Upper lobe of left lung (tissue), 6 donors: ENCODE measurements at regions not wholly inside any gene's neighbourhood (a gene's known extent, or its start where the extent isn't known, plus 50 kb on each side); places are given as distances from the start of the nearest gene placed in this dataset.

Experiments
- ATAC-seq, 2 donors: fragments of 200-7000 bp; cut with Tn5 transposase; one replicate each; pipeline ENCODE4 v1.9.1; 2022; ENCODE audit warnings: mild to moderate bottlenecking in 2 of 2, moderate library complexity in 2 of 2; ENCODE audit not compliant: low FRiP score in 2 of 2
- DNase-seq, 2 donors: peaks; one replicate each; pipeline ENCODE4 v3.0.0-alpha.2; 2019 to 2020
- H3K27ac ChIP-seq, 4 donors: fragments of 200-600 bp; sonication (generic); one replicate each; pipeline ENCODE4 v1.5.1; 2016 to 2019
- H3K27me3 ChIP-seq, 4 donors: fragments of 200-600 bp; sonication (generic); one replicate each; pipeline ENCODE4 v1.5.1; 2017 to 2019
- H3K36me3 ChIP-seq, 4 donors: fragments of 200-600 bp; sonication (generic); one replicate each; pipeline ENCODE4 v1.5.1; 2016 to 2019
- H3K4me1 ChIP-seq, 4 donors: fragments of 200-600 bp; sonication (generic); one replicate each; pipeline ENCODE4 v1.5.1; 2018 to 2019
- H3K4me3 ChIP-seq, 4 donors: fragments of 200-600 bp; sonication (generic); one replicate each; pipeline ENCODE4 v1.5.1; 2017 to 2019; ENCODE audit warnings: mild to moderate bottlenecking in 2 of 4, moderate library complexity in 1 of 4
- H3K9me3 ChIP-seq, 4 donors: fragments of 200-600 bp; sonication (generic); one replicate each; pipeline ENCODE4 v1.5.1; 2018 to 2019
- CTCF ChIP-seq, 6 experiments: fragments of 450-650 bp in 4 of 6; fragments of 200-600 bp in 2 of 6; sonication (generic) in 2 of 6; IDR thresholded peaks; one replicate each; pipeline ENCODE4 v1.5.1; 2016 to 2019; ENCODE audit warnings: antibody characterized with exemption in 6 of 6
- EP300 ChIP-seq, 4 donors: sonication (generic); formaldehyde crosslinking; IDR thresholded peaks; one replicate each; pipeline ENCODE4 v1.5.1; 2017; ENCODE audit warnings: antibody characterized with exemption in 4 of 4, control low read depth in 2 of 4
- POLR2A ChIP-seq, 4 donors: fragments of 450-650 bp; IDR thresholded peaks; one replicate each; pipeline ENCODE4 v1.5.1; 2016 to 2017; ENCODE audit warnings: antibody characterized with exemption in 4 of 4, mild to moderate bottlenecking in 2 of 4
- POLR2AphosphoS5 ChIP-seq, 2 donors: sonication (generic); formaldehyde crosslinking; IDR thresholded peaks; one replicate each; pipeline ENCODE4 v1.5.1; 2017; ENCODE audit warnings: antibody characterized with exemption in 2 of 2
- WGBS, 2 donors: methylation state at CpG; one replicate each; pipeline ENCODE4 v1.1.5; 2017 to 2018; 5-methylcytosine and 5-hydroxymethylcytosine counted together
- donor health status: DM: no; HTN: no; CAD: no; lungs with moderate emphysema.
- donor health status: DM: no; HTN: yes; CAD: no; lungs with severe emphysema.

DNA sequence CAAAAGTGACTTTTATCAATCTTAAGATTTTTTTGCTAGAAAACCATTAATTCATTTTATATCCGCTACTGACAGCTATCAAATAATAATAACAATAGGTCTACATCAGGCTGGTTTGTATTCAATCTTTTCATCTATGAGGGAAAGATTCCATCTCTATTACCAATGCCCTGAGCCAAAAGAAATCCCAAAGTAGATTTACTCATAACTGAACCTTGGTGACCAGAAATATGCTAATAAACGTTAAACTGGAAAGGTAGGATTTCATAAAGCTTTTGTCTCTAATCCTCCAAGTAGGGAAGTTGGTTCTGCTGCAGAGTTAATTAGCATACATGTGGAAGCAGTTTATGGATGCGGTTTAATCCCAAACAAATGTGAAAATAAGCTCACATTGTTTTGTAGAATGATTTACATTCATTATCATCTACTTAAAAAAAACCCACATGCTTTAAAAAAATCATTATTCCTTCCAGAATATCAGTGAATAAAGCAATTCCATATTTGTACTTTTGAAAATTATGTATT is 715.5 kb downstream of the CETN3 start:
- Histone ChIP-seq H3K27me3 (no peaks in the 10 kb centered on the region), H3K27ac (no peak overlapping the region), H3K36me3 (no peaks in the 10 kb centered on the region), H3K4me3 (no peak overlapping the region), H3K9me3 (no peaks in the 10 kb centered on the region), H3K4me1 (no peaks in the 10 kb centered on the region)
- DNase-seq (no peak), ATAC-seq (no peak)
- 82 to 84% methylated on average over 3 of the region's 3 CpGs for WGBS, 2 donors
- TF ChIP-seq CTCF (IDR thresholded peaks at IDR 0.05): no peak
- TF ChIP-seq POLR2A (IDR thresholded peaks at IDR 0.05): no peak
- TF ChIP-seq EP300 (IDR thresholded peaks at IDR 0.05): no peak
- no peak for TF ChIP-seq POLR2AphosphoS5 (IDR thresholded peaks at IDR 0.05)

- TF ChIP-seq EP300 (IDR thresholded peaks at IDR 0.05): no peak
- TF ChIP-seq POLR2AphosphoS5 (IDR thresholded peaks at IDR 0.05): no peak
- TF ChIP-seq CTCF (IDR thresholded peaks at IDR 0.05): no peak
- TF ChIP-seq POLR2A (IDR thresholded peaks at IDR 0.05): no peak
- 93 to 96% methylated on average over 1 of the region's 1 CpG for WGBS, 2 donors
- Histone ChIP-seq H3K27me3 (no peaks in the 10 kb centered on the region), H3K27ac (no peak overlapping the region), H3K4me1 (no peaks in the 10 kb centered on the region), H3K36me3 (no peaks in the 10 kb centered on the region), H3K9me3 (no peaks in the 10 kb centered on the region), H3K4me3 (no peak overlapping the region)
- no peak for ATAC-seq
- no peak for DNase-seq
These were observed 719.2 kb downstream of the CETN3 start for GRCh38 chr5:89690331-89690730.

DNA sequence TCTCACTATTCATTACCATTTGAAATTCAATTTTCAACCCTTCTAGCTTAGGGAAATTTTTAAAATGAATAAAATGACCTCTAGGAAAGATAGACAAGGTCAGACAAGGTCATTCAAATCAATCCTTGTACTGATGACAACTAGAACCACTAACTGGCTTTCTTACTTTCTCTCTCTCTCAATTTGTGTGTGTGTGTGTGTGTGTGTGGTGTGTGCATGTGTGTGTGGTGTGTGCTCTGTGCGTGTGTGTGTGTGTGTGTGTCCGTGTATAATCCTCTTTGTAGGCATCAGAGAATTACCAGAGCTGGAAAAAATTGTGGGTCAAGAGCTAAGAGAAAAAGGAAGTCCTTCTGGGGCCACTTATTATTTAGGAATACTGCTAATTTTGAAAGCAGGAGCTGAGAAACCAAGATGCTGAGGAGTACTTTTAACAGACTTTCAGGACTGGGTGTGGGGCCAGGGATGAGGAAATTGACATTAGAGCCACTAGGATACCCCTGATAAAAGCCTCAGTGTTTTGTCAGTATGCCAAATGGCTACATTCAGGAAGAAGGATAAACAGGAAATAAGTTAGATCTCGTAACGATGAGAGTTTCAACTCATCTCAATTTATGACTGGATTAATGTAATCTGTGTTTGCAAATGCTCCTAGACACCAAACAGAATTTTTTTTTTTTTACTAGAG is 723.3 kb downstream of the CETN3 start:
- H3K27ac ChIP-seq: no peak overlapping the region
- ATAC-seq (no peak), DNase-seq (no peak)
- H3K36me3 ChIP-seq: no peaks in the 10 kb centered on the region
- no peak for TF ChIP-seq CTCF (IDR thresholded peaks at IDR 0.05)
- no peaks in the 10 kb centered on the region for H3K27me3 ChIP-seq
- no peaks in the 10 kb centered on the region for H3K4me1 ChIP-seq
- no peak overlapping the region for H3K4me3 ChIP-seq
- 26 to 34% methylated on average over 4 of the region's 4 CpGs for WGBS, 2 donors
- no peaks in the 10 kb centered on the region for H3K9me3 ChIP-seq

- H3K4me3 ChIP-seq: no peak overlapping the region
- no peaks in the 10 kb centered on the region for H3K4me1 ChIP-seq
- ATAC-seq: no peak
- no peak for DNase-seq
- TF ChIP-seq EP300 (IDR thresholded peaks at IDR 0.05) (no peak), CTCF (IDR thresholded peaks at IDR 0.05) (no peak), POLR2AphosphoS5 (IDR thresholded peaks at IDR 0.05) (no peak), POLR2A (IDR thresholded peaks at IDR 0.05) (no peak)
- no peaks in the 10 kb centered on the region for H3K27me3 ChIP-seq
- no peaks in the 10 kb centered on the region for H3K36me3 ChIP-seq
- 80 to 84% methylated on average over 2 of the region's 2 CpGs for WGBS, 2 donors
- H3K27ac ChIP-seq: no peak overlapping the region
- no peaks in the 10 kb centered on the region for H3K9me3 ChIP-seq
These were observed 732.9 kb downstream of the CETN3 start for GRCh38 chr5:89676634-89677033.

DNA sequence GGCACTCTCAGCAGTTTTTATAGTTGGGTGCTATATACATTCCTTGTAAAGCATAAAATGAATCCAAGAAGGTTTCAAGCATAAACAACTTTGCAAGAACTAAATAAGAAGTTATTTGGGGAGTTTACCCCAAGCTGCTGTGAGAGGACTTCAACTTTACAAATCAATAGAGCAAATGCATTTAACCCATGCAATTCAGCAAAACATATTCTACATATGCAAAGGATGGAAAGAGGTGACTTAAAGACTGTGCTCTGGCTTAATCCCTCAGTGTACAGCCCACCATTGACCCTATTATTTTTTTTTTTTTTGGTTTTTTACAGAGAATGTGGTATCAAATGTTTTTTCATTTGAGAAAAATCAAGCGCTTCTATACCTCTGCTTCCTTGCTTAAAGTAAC is 736.5 kb downstream of the CETN3 start:
- DNase-seq (no peak), ATAC-seq (no peak)
- WGBS, 2 donors: 94 to 96% methylated on average over 1 of the region's 1 CpG
- H3K4me3 ChIP-seq: no peak overlapping the region
- no peaks in the 10 kb centered on the region for H3K9me3 ChIP-seq
- no peak for TF ChIP-seq POLR2A (IDR thresholded peaks at IDR 0.05)
- TF ChIP-seq POLR2AphosphoS5 (IDR thresholded peaks at IDR 0.05): no peak
- TF ChIP-seq CTCF (IDR thresholded peaks at IDR 0.05): no peak
- TF ChIP-seq EP300 (IDR thresholded peaks at IDR 0.05): no peak
- H3K27me3 ChIP-seq: no peaks in the 10 kb centered on the region
- no peak overlapping the region for H3K27ac ChIP-seq
- no peaks in the 10 kb centered on the region for H3K4me1 ChIP-seq
- H3K36me3 ChIP-seq: no peaks in the 10 kb centered on the region
